NCI-H748 (cell line): ENCODE measurements at regions not wholly inside any gene's neighbourhood (a gene's known extent, or its start where the extent isn't known, plus 50 kb on each side); places are given as distances from the start of the nearest gene placed in this dataset.

Experiments used
- DNase-seq: peaks from one replicate; lab custom pipeline; 2025; ENCODE audit not compliant: unreplicated experiment; lab: John Stamatoyannopoulos, UW

GRCh38 chr1:87508247-87508787, 179.6 kb downstream of the LMO4 start:
- no peak for DNase-seq

- DNase-seq = no peak
Observed at GRCh38 chr1:87510540-87510939, 181.9 kb downstream of the LMO4 start.

- no peak for DNase-seq
Observed at GRCh38 chr1:87511449-87511848, 182.8 kb downstream of the LMO4 start.

- no peak for DNase-seq
Observed at GRCh38 chr1:87512431-87512830, 183.8 kb downstream of the LMO4 start.

GRCh38 chr1:87513255-87513654, 184.6 kb downstream of the LMO4 start:
- no peak for DNase-seq

- no peak for DNase-seq
Observed at GRCh38 chr1:87513966-87514660, 185.4 kb downstream of the LMO4 start.

- DNase-seq = no peak
Observed at GRCh38 chr1:87515781-87516180, 187.1 kb downstream of the LMO4 start.

GRCh38 chr1:87518794-87519193, 190.1 kb downstream of the LMO4 start:
- no peak for DNase-seq

GRCh38 chr1:87521452-87521851, 192.8 kb downstream of the LMO4 start:
- no peak for DNase-seq

- no peak for DNase-seq
Observed at GRCh38 chr1:87523466-87523865, 194.8 kb downstream of the LMO4 start.

- DNase-seq = no peak
Observed at GRCh38 chr1:87524021-87524754, 195.5 kb downstream of the LMO4 start.

- DNase-seq = no peak
Observed at GRCh38 chr1:87528754-87529517, 200.3 kb downstream of the LMO4 start.

- no peak for DNase-seq
Observed at GRCh38 chr1:87530042-87530807, 201.5 kb downstream of the LMO4 start.

GRCh38 chr1:87535551-87535950, 206.9 kb downstream of the LMO4 start:
- DNase-seq = no peak

GRCh38 chr1:87539147-87539546, 210.5 kb downstream of the LMO4 start:
- no peak for DNase-seq

GRCh38 chr1:87542697-87543096, 214.0 kb downstream of the LMO4 start:
- no peak for DNase-seq

- DNase-seq = no peak
Observed at GRCh38 chr1:87549738-87550137, 221.1 kb downstream of the LMO4 start.

GRCh38 chr1:87553511-87553910, 224.8 kb downstream of the LMO4 start:
- DNase-seq = no peak

- no peak for DNase-seq
Observed at GRCh38 chr1:87555366-87555765, 226.7 kb downstream of the LMO4 start.

GRCh38 chr1:87556326-87556725, 227.6 kb downstream of the LMO4 start:
- DNase-seq = no peak

GRCh38 chr1:87558921-87559320, 230.2 kb downstream of the LMO4 start:
- DNase-seq = no peak
